ENCODE measurements at regions not wholly inside any gene's neighbourhood (a gene's known extent, or its start where the extent isn't known, plus 50 kb on each side); places are given as distances from the start of the nearest gene placed in this dataset.

DNA sequence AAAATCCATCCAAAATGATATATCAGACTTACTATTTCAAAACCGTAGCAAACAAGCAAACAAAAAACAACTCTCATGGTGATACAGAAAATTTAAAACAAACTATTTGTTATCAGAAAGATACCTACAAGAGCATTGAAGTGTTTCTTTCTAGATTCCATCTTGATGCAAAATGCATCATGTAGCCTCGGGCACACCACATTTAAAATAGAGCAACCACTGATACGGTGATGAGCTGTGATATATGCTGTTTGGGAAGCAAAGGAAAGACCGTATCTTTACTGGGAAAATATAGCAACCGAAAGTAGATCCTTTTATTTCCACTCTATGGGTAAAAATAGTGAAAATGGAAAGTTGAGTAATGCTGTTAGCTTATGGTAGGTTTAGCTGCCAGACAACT is 892.0 kb downstream of the GATA3 start:
- DNase-seq: no peak

DNA sequence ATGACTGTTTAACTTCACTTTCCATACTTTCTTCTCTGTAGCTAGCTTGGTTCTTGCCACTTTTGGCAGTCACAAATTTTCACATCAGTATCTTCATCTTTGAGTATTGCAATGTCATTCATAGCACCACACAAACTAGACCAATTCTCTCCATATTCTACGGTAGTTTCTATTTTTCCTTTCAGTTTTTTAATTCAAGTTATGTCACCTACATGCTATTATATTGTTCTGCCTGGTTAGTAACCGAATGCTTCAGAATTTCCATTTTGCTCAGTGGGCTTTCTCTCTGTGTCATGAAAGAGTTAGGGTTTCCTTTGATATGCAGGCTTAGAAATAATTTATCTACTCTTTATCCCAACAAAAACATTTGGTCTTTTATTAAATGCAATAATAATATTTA is 896.5 kb downstream of the GATA3 start:
- DNase-seq: no peak

DNA sequence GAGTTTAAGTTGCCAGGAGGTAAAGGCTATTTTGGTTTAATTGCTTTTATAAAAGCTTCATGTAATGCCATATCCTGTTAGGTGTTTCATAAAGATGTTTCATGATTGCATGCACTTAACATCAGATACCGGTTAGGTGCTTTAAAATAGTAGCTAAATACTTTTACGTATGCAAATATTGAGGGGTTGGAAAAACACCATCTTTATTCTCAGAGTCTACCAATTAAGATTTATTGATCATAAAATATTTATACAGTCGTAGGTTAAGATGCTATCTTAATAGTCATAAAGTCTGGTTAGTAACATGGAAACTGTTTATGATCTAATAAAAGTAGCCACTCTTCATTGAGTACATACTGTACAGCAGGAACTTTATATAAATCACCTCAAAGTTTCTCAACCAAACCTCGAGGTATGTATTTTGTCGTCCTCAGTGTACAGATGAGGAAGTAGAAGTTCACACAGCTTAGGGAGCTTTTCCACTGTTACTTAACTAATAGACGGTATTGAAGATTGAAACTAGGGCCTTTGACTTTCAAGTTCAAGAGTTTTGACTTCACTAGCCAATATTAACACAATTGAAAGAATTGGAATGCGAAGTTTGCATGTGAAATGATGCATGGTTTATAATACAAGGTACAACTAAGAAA is 897.1 kb downstream of the GATA3 start:
- DNase-seq: no peak

DNA sequence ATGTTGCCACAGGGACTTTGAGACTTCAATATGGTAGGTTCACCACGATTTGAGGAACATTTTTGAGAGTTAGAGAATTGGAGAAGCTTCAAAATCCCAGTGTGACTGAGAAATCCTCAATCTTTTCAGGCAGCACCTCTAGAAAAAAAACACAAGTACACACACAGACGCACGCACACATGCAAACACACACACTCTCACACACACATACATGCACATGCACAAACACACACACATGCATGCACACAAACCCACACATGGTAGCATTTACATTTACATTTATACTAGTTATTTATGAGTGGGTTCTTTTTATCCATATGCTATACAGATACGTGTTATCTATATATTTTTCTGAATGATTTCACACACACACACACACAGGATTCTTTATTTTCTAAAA is 901.9 kb downstream of the GATA3 start:
- DNase-seq: no peak

DNA sequence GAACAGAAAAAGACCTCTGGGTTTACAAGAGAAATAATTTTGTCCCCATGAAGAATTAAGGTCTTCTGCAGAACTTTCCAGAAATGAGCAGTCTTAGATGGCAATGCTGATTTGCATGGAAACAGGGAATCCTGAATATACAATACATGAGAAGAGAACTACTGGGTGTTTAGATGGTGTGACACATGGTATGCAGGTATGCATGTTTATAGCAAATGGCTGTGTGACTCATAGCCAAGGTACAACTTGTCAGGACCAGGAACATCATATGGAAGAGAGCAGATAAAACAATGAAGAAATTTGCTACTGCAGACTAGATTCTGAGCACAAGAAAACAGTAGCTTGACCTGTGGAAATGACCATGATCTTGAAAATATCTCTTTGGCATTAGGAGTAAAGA is 907.8 kb downstream of the GATA3 start:
- DNase-seq: no peak

DNA sequence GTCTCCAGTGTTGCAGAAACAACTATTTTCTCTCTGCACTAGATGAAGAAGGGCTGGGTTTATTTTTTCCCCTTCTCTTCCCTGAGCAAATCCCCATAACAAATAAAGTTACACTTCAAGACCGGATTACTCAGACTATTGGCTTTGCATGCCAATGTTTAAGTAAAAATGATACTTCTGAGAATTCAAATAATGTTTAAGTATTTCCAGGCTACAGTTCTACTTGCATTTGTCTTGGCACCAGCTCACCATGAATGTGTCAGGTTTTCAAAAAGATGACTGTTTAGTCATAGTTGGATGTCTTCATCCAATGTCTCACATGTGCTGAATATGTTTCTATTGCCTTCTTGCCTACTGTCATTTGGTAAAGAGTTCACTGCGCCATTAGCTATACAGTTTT is 912.6 kb downstream of the GATA3 start:
- DNase-seq: no peak

DNA sequence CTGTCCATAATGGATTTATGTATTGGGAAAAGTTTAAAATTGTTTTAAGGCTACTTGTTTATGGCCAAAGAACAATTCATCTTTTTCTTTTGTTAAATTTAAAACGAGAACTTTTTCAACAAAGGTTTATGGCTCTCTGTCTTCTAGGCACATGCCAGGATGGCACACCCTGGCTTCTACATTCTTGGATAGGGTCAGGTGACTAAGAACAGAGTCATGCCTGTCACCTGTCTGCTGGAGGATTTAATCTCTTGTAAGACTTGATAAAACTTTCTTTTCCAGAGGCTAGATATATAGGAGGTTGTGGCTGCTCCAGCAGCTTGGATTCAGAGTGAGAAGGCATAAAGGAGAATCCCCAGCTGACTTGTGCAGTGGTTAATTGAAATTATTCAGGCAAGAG is 915.4 kb downstream of the GATA3 start:
- DNase-seq: no peak

DNA sequence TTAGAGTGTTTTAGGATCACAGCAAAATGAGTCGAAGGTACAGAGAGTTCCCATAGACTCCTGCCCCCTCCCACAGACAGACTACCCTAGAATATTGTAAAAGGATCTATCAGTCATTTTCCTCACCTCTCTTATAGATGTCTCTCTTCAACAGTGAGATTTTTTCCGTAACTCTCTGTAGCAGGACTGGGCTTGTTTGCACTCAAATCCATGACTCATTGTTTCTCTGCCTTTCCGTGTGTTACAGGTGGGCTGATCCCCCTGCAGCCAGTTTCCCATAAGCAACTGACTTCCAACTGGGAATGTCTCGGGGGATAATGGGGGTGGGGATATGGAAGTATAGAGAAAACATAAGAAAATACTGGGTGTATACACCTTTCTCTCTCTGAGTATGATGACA is 921.0 kb downstream of the GATA3 start:
- no peak for DNase-seq

DNA sequence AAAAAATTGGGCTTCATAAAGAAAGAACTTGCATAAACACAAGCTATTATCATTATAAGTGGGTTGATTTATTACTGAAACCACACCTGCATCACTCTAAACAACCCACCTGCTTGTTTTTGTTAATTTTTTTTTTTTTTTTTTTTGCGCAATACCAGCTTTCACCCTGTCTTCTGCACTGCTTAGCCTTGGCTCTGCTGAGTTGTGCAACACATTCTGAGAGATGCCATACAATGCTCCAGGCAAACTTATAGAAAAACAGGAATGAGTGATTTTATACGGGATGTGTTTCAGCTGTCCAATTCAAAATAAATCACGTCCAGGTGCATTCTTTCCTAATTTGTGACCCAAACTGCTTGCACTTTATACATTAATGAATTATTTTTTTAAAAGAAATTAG is 923.6 kb downstream of the GATA3 start:
- no peak for DNase-seq

DNA sequence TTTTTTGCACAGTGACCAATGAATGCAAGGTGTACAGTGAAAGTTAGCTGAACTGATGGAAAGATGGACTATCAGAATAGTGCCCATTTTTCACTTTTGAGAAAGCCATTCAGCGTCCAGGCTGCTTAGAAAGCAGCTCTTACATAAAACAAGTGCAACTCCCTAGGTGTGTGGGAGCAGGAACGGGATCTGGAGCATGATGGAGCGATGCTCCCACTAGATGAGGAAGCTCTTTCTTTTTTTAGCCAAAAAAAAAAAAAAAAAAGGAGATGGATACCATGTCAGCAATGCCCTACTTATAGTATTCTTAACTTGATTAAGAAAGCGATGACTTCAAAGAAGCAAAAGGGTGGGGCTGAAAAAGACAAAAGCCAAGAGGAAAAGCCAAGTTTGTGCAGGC is 925.5 kb downstream of the GATA3 start:
- no peak for DNase-seq

DNA sequence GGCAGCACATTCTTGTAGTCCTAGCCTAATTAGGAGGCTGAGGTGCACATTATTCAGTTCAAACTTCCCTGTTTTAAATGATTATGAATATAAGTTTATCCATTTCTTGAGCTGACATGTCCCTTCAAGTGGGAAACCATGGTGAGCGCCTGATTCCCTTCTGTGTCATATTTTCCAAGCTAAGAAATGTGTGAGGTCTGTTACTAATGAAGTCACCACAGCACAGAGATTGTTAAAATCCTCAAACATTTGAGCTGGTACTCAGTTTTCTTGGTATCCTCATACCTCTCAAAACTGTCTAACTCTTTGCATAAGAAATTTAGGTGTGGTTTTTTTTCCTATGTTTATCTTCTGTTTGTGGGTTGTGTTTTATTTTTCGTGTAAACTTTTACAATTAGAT is 926.8 kb downstream of the GATA3 start:
- no peak for DNase-seq

DNA sequence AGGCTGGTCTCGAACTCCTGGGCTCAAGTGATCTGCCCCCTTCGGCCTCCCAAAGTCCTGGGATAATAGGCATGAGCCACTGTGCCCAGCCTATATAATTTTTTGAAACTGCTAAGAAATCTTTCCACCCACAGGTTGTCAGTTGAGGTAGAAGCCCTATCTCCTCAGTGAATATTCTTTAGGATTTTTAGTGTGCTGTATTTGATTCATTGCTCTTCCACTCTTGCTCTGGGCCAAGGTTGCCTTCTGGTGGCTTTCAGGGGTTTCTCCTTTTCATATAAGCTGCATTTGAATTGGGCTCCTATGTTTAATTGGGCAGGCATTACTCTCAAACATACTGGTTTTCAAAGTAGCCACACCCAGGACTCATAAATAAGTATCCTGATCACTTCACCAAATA is 931.2 kb downstream of the GATA3 start:
- DNase-seq: no peak

DNA sequence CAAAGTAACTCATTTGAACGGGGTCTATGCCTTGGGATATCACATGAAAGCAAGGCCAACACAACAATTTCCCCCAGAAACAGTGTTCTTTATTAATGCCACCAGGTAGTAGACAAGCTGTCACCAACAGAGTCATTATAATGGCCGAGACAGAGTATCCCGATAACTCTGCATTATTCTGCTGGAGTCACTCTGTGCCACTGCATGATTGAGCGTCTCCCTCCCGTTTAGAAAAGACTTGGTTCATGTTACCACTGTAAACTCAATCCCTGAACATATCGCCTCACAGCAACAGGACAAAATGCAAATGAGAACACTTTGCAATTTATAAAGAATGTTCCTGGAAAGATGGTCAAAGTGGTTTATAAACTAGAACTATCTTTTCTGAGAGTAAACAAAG is 932.5 kb downstream of the GATA3 start:
- no peak for DNase-seq

DNA sequence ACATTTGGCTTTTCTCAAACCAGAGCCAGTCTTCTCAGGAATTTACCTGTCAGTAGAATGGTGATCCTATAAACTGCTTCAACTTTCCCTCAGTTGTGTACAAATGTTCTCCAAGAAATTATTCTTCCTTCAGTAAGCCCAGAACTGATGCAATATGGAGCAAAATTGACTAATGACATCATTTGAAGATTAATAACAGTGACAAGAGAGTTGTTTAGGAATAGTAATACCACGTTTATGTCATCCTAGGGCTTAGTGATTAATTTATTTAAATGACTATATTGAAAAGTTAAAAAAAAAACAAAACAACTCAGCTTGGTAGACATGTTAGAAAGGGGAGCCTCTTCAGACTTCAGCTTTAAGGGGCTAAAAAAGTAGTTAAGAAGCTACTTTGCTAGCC is 933.2 kb downstream of the GATA3 start:
- DNase-seq: no peak

DNA sequence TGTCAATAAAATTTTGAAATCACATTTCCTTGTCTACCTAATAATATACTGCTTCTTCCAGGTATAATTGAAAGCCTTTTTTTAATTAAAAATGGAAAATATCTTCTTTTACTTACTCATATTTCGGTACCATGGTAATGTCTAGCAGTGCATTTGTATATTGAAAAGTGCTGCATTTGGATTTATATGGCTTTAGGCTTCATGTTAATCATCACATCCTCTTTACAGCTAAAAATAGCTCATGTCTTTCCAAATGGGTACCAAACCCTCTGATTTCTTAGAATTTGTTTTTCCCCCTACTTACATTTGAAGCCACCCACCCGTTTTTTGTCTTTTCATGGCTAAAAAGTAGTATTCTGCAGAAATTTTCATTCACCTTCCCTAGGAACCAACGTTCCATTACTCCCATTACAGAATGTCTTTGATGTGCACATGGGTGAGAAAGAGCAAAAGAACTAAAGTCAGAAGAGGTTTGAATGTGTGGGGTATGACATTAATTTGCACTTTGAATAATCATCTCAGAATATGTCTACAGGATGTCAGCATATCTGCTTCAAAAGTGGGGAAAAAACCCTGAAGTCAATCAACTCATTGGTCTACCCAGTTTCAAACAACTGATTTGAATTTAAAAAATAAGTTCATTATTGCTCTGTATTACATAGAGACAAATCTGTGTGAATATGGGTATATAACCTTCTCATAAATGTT is 935.9 kb downstream of the GATA3 start:
- DNase-seq: no peak

DNA sequence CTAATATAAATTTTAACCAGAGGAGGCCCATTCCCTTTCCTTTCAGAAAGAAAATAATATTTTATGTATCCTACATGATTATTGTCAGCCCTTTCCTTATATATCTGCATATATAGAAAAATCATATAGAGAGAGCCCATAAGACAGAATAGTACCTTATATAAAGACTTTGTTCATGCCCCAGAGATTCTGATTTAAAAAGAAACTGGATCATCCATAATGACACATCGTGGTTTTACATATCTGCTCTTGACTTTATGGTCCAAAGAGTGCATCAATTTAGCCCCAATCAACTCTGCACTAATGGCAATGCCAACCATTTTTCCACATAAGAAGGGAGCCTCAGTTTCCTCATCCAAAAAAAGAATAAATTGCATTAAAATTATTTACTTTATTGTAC is 937.5 kb downstream of the GATA3 start:
- no peak for DNase-seq

DNA sequence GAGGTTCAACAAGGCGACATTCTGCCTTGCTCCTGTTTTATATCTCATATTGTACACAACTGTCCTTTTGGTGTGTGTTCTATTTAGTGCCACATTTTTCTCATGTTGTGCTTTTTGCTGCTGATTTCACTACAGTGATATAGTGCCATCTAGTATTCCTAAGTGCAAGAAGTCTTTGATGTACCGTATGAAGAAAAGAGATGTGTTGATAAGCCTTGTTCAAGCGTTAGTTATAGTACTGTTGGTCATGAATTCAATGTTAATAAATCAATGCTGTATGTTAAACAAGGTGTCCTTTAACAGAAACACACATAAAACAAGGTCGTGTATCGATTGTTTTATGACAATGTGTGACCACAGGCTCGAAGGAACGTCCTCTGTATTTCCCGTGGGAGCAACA is 939.4 kb downstream of the GATA3 start:
- DNase-seq: no peak

DNA sequence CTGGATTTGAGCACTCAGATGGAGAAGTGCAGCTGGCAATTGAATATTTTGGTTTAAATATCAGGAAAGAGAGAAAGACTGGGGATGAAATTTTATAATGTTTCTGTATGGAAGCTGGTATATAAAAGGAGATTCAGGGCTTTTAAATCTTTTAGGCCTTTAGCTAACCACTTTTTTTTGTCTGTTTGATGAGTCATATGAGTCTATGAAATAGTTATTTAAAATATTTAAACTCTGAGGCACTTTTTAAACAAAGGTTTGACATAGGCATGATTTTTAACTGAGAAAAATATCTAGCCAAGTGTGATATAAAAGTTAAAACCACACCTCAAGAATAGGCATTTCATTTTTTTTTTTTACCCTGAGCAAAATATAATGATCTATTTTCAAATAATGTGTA is 944.3 kb downstream of the GATA3 start:
- no peak for DNase-seq

DNA sequence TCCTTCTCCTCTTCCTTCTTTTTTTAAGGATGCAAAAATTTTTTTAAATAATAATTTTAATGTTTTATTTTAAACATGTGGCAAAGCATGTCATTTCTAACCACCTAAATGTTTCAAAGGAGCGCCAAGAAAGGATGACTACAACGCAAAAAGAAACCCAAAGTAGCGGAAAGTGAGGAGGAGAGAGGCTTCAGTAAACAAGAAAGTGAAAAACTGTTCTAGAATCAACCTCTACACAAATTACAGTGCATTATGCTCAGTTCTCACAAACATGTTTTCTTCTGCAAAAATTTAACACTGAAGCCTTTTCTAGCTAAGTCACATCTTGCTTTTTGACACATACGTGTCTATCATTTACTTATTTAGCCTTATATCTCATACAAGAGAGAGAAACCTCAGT is 948.6 kb downstream of the GATA3 start:
- no peak for DNase-seq

DNA sequence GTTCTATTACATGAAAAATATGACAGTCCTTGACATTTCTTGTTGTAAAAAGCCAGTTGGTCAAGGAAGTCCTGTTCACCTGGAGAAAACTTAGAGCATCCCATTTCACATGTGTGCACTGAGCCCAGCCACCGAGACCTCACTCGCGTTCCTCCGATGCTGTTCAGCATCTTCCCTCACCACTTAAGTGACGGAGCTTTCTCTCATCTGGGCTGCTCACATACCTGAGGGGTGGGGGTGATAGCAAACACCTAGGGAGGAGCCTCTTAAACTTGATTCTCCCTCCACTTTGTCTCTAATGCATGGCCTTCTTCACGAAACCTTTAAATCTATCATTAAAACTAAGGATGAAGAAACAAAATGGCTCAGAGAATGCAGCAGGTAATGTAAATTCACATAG is 950.2 kb downstream of the GATA3 start:
- no peak for DNase-seq

DNA sequence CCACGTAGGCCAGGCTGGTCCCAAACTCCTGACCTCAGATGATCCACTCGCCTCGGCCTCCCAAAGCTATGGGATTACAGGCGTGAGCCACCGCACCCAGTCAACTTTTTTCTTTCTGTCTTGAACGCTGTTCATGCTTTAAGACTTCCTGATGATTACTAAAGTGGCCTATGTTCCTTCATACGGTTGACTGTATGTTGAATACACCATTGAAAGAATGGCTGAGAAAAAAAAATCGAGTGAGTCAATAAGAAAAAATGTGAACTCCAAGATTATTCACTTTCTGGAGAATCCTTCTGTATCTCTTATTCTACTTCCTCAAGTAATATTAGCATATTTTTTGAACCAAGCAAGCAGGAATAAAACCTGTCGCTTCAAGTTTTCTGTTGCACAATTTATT is 955.0 kb downstream of the GATA3 start:
- no peak for DNase-seq

DNA sequence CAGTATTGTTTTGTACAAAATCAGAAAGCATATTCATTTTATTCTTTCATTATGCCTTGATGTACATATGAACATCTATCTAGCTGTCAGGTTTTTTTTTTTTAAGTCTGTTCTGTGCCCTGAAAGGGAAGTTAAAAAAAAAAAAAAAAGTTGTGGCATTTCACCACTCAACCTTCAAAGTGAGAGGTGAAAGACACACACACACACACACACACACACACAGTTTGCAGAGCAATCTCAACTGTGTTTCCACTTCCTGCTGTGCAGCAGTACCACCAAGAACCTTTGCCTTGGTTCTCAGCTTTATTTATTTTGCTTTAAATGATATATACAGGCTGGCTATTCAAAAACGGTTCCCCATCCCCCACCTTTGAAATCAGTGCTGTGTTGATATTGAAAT is 955.6 kb downstream of the GATA3 start:
- no peak for DNase-seq

DNA sequence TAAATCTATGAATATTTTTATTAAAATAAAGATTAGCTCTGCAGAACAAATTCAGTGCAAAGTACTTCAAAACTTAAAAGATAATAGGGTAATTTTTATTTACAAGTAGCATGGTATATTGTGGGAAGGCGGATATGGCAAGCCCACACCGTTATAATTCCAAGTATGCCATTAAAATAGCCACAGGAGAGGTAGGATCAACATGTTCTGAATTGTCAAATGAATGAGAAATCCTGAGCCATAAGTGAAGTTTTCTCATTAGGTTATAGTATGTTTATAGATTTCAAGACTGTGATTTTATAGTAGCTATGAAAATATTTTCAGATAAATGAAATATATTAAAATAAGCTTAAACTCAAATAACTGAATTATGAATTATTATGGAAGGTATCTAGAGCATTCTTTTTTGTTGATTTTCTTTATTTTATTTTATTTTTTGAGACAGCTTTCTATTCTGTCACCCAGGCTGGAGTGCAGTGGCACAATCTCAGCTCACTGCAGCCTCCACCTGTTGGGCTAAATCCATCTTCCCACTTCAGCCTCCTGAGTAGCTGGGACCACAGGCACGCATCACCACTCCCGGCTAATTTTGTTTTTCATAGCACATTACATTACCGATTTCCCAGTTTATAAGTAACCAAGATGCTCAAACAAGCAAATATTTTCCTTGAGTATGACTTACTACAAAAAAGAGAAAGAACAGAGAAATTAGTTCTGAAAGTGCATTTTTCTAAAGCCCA is 956.6 kb downstream of the GATA3 start:
- DNase-seq: no peak

DNA sequence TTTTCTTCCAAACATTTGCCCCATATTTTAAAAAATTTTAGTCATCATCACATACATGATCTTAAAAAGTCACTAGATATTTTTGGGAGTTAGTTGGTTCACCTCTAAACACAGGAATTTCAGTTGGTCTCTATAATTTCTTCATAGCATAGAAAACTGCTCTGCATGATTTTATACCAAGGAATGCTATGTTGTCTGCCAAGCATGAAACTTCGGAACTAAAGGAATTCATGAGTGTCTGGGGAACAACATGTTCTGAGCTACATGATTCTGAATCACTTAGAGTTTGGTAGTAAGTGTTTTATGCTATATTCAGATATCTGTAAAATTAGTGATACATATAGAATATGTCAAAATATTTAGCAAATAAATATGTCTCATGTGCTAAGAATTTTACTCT is 957.8 kb downstream of the GATA3 start:
- no peak for DNase-seq

DNA sequence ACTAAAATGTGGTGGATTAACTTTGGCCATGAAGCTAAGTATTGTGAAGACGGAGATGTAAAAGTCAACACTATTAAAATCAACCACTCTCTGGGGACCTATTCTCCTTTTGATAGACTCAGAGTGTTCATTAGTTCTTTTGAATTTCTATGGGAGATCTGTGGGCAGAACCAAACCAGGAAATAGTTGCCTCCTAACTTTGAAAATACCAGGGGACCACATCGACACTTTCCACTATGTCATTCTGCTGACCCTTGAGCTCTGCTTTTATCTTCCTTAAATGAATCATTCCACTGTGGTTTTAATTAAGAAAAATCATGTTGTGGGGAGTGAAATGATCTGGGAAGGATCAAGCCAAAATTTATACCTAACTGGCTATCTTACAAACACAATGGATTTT is 960.5 kb downstream of the GATA3 start:
- no peak for DNase-seq
